HCT116 (cell line): ENCODE measurements at regions not wholly inside any gene's neighbourhood (a gene's known extent, or its start where the extent isn't known, plus 50 kb on each side); places are given as distances from the start of the nearest gene placed in this dataset.

Experiments
- ATAC-seq: fragments of 200-7000 bp; cut with Tn5 transposase; 2 replicates; pipeline ENCODE4 v1.9.1; 2020; ENCODE audit warnings: mild to moderate bottlenecking, moderate library complexity
- BruUV-seq: library from RNA; stranded (reverse); fragments of 400-500 nt; replicated peaks from 2 replicates; lab custom pipeline; 2021; lab: Mats Ljungman, UMichigan
- CTCF ChIA-PET: fragments of 300-600 bp; sonication (Branson Sonifier 250); formaldehyde crosslinking; loops from one replicate; lab custom pipeline; 2021; ENCODE audit warnings: antibody characterized with exemption; lab: Charles Lee
- POLR2A ChIA-PET: fragments of 300-600, 350-600 bp; sonication (Branson Sonifier 250); formaldehyde crosslinking; loops from one replicate; lab custom pipeline; 2021; ENCODE audit warnings: antibody characterized with exemption; lab: Charles Lee
- RAD21 ChIA-PET, 2 experiments: fragments of 300-600 bp; sonication (Branson Sonifier 250); formaldehyde crosslinking; loops; one replicate each; lab custom pipeline; 2023; ENCODE audit warnings: low total read pairs in 2 of 2; ENCODE audit not compliant: uncharacterized antibody in 2 of 2, unreplicated experiment in 2 of 2, low non-redundant PET in 1 of 2; lab: Charles Lee
- DNase-seq: peaks from one replicate; pipeline ENCODE4 v3.0.0-alpha.2; 2010; ENCODE audit warnings: low read depth, low spot score
- H2AFZ ChIP-seq: fragments of 200-600 bp; shearing (Covaris generic), sonication (generic); 2 replicates; pipeline ENCODE4 v1.6.1; 2017; ENCODE audit warnings: low read depth, mixed run types, mixed read lengths, antibody characterized with exemption, low read length; ENCODE audit not compliant: poor library complexity, severe bottlenecking
- H3K27ac ChIP-seq: 2 replicates; pipeline ENCODE4 v1.5.1; 2012; ENCODE audit warnings: low read depth, low read length
- H3K27me3 ChIP-seq: fragments of 200-600 bp; sonication (generic); 2 replicates; pipeline ENCODE4 v1.6.1; 2016; ENCODE audit warnings: mixed run types, low read length, mixed read lengths; ENCODE audit not compliant: insufficient read depth
- H3K36me3 ChIP-seq, 2 experiments: fragments of 200-500 bp in 1 of 2; fragments of 200-600 bp in 1 of 2; sonication (Bioruptor generic) in 1 of 2; sonication (generic) in 1 of 2; 2 replicates each; pipeline versions ENCODE4 v1.5.1 to v1.6.1; 2014 to 2016; ENCODE audit warnings: low read length in 2 of 2, inconsistent platforms in 1 of 2, mixed read lengths in 1 of 2, mixed run types in 1 of 2; ENCODE audit not compliant: insufficient read depth in 2 of 2, control insufficient read depth in 1 of 2
- H3K4me1 ChIP-seq, 2 experiments: fragments of 200-600 bp in 1 of 2; sonication (generic) in 1 of 2; 2 replicates each; pipeline versions ENCODE4 v1.5.1 to v1.6.1; 2012 to 2017; ENCODE audit warnings: low read length in 2 of 2, inconsistent platforms in 1 of 2, mild to moderate bottlenecking in 1 of 2, mixed read lengths in 1 of 2, mixed run types in 1 of 2, moderate library complexity in 1 of 2; ENCODE audit not compliant: insufficient read depth in 2 of 2, control insufficient read depth in 1 of 2
- H3K4me2 ChIP-seq: fragments of 200-600 bp; sonication (generic); 2 replicates; pipeline ENCODE4 v1.6.1; 2017; ENCODE audit warnings: mixed run types, low read length, mixed read lengths
- H3K4me3 ChIP-seq, 2 experiments: fragments of 200-600 bp in 1 of 2; sonication (generic) in 1 of 2; replicated peaks in 1 of 2; 2 replicates each; pipeline ENCODE4 v1.5.1; 2011 to 2016; ENCODE audit warnings: low read length in 2 of 2, control low read depth in 1 of 2, low read depth in 1 of 2, mild to moderate bottlenecking in 1 of 2, mixed read lengths in 1 of 2, mixed run types in 1 of 2
- H3K79me2 ChIP-seq: fragments of 200-600 bp; sonication (generic); 2 replicates; pipeline ENCODE4 v1.6.1; 2017; ENCODE audit warnings: mild to moderate bottlenecking, mixed run types, low read length, moderate library complexity, mixed read lengths; ENCODE audit not compliant: insufficient read depth
- H3K9ac ChIP-seq: fragments of 200-600 bp; sonication (generic); 2 replicates; pipeline ENCODE4 v1.6.1; 2016; ENCODE audit warnings: low read length, mixed read lengths
- H3K9me2 ChIP-seq: fragments of 200-600 bp; sonication (generic), shearing (Covaris generic); 2 replicates; pipeline ENCODE4 v1.6.1; 2017; ENCODE audit warnings: mixed run types, mild to moderate bottlenecking, moderate library complexity; ENCODE audit not compliant: insufficient read depth
- H3K9me3 ChIP-seq, 2 experiments: fragments of 200-500 bp in 1 of 2; fragments of 200-600 bp in 1 of 2; sonication (Bioruptor generic) in 1 of 2; sonication (generic) in 1 of 2; 2 replicates each; pipeline ENCODE4 v1.6.1; 2014 to 2017; ENCODE audit warnings: low read length in 2 of 2, mixed read lengths in 2 of 2, inconsistent platforms in 1 of 2, low read depth in 1 of 2, mild to moderate bottlenecking in 1 of 2, mixed run types in 1 of 2, moderate library complexity in 1 of 2; ENCODE audit not compliant: control insufficient read depth in 1 of 2, insufficient read depth in 1 of 2
- H4K20me1 ChIP-seq: fragments of 200-600 bp; sonication (generic), shearing (Covaris generic); 2 replicates; pipeline ENCODE4 v1.6.1; 2017; ENCODE audit warnings: mixed run types, mild to moderate bottlenecking, moderate library complexity; ENCODE audit not compliant: insufficient read depth
- CBX3 ChIP-seq: IDR thresholded peaks from 2 replicates; pipeline ENCODE4 v1.6.1; 2012; ENCODE audit warnings: low read depth
- CEBPB ChIP-seq: IDR thresholded peaks from 2 replicates; pipeline ENCODE4 v1.6.1; 2012; ENCODE audit warnings: low read depth
- ELF1 ChIP-seq: IDR thresholded peaks from 2 replicates; pipeline ENCODE4 v1.6.1; 2012; ENCODE audit warnings: low read depth, borderline replicate concordance
- EZH2 ChIP-seq: fragments of 200-600 bp; sonication (generic); IDR thresholded peaks from 2 replicates; pipeline ENCODE4 v1.6.1; 2017; ENCODE audit warnings: antibody characterized with exemption, mixed run types
- EZH2phosphoT487 ChIP-seq: fragments of 200-600 bp; IDR thresholded peaks from 2 replicates; pipeline ENCODE4 v1.6.1; 2018; ENCODE audit warnings: antibody characterized with exemption, borderline replicate concordance
- FOSL1 ChIP-seq: IDR thresholded peaks from 2 replicates; pipeline ENCODE4 v1.6.1; 2012; ENCODE audit warnings: low read depth
- JUND ChIP-seq: IDR thresholded peaks from 2 replicates; pipeline ENCODE4 v1.6.1; 2012
- POLR2A ChIP-seq: IDR thresholded peaks from 2 replicates; pipeline ENCODE4 v1.7.0; 2011; ENCODE audit warnings: borderline replicate concordance; ENCODE audit not compliant: insufficient read depth, insufficient read length; ENCODE audit errors: extremely low read depth
- POLR2AphosphoS5 ChIP-seq: IDR thresholded peaks from 2 replicates; pipeline ENCODE4 v1.6.1; 2011; ENCODE audit warnings: mild to moderate bottlenecking, low read depth, low read length, moderate library complexity
- TCF7L2 ChIP-seq: IDR thresholded peaks from 2 replicates; pipeline ENCODE4 v1.7.0; 2011; ENCODE audit warnings: borderline replicate concordance, inconsistent platforms; ENCODE audit not compliant: insufficient read depth, insufficient read length; ENCODE audit errors: extremely low read depth
- ZNF274 ChIP-seq: fragments of 200-500 bp; sonication (Bioruptor generic); IDR thresholded peaks from 2 replicates; pipeline ENCODE4 v1.6.1; 2014; ENCODE audit warnings: mild to moderate bottlenecking, low read depth, low read length, inconsistent platforms
- intact Hi-C: fragments of 100-400 bp; cut with micrococcal nuclease; formaldehyde crosslinking; loops from 2 replicates; pipeline ENCODE4 v1.10.0; 2022
- TF ChIP-seq, protein P1 (sequence below): IDR thresholded peaks from 2 replicates; pipeline ENCODE4 v1.6.1; 2012; ENCODE audit warnings: low read depth
- TF ChIP-seq, protein P2 (sequence below): IDR thresholded peaks from 2 replicates; pipeline ENCODE4 v1.6.1; 2012
- TF ChIP-seq, protein P3 (sequence below), 3 experiments: fragments of 200-600 bp in 1 of 3; sonication (generic) in 1 of 3; IDR thresholded peaks in 2 of 3; conservative IDR thresholded peaks in 1 of 3; 2 replicates each; pipeline ENCODE4 v1.5.1; 2012 to 2017; ENCODE audit warnings: low read depth in 2 of 3, low read length in 2 of 3, antibody characterized with exemption in 1 of 3, borderline replicate concordance in 1 of 3, control low read depth in 1 of 3, mild to moderate bottlenecking in 1 of 3, mixed read lengths in 1 of 3, mixed run types in 1 of 3, moderate library complexity in 1 of 3; ENCODE audit not compliant: insufficient read depth in 1 of 3
- TF ChIP-seq, protein P4 (sequence below): IDR thresholded peaks from 2 replicates; pipeline ENCODE4 v1.6.1; 2011; ENCODE audit warnings: mild to moderate bottlenecking, low read length, moderate library complexity; ENCODE audit not compliant: insufficient replicate concordance; ENCODE audit errors: extremely low read depth

DNA sequence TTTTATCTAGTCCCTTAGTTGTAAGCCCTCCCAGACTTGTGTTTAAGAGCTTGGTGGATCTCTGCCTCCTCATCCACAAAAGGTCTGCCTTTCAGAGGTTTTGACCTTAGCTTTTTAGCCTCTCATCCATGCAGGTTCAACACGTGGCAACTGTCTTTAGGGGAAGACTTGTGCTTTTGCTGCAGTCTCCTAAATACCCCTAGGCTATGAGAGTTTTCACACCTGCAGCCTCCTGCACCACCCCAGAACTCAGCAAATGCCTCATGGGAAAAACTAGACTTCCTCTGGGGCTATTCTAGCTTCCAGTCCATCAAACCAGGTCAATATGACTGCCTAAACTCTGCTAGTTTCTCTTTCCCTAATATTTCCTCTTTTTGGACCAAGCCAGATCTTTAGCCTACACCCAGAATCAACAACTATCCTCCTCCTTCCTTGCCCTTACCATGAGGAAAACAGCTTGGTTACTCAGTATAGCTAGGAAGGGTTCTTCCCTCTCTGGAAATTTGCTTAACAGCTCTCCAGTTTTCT is 132.3 kb upstream of the RIOK3 start (continued):
- TF ChIP-seq, protein P1, sequence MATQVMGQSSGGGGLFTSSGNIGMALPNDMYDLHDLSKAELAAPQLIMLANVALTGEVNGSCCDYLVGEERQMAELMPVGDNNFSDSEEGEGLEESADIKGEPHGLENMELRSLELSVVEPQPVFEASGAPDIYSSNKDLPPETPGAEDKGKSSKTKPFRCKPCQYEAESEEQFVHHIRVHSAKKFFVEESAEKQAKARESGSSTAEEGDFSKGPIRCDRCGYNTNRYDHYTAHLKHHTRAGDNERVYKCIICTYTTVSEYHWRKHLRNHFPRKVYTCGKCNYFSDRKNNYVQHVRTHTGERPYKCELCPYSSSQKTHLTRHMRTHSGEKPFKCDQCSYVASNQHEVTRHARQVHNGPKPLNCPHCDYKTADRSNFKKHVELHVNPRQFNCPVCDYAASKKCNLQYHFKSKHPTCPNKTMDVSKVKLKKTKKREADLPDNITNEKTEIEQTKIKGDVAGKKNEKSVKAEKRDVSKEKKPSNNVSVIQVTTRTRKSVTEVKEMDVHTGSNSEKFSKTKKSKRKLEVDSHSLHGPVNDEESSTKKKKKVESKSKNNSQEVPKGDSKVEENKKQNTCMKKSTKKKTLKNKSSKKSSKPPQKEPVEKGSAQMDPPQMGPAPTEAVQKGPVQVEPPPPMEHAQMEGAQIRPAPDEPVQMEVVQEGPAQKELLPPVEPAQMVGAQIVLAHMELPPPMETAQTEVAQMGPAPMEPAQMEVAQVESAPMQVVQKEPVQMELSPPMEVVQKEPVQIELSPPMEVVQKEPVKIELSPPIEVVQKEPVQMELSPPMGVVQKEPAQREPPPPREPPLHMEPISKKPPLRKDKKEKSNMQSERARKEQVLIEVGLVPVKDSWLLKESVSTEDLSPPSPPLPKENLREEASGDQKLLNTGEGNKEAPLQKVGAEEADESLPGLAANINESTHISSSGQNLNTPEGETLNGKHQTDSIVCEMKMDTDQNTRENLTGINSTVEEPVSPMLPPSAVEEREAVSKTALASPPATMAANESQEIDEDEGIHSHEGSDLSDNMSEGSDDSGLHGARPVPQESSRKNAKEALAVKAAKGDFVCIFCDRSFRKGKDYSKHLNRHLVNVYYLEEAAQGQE = no peak
- TF ChIP-seq POLR2AphosphoS5 = no peak
- no peak for TF ChIP-seq EZH2
- no peak for TF ChIP-seq ZNF274
- TF ChIP-seq, protein P2, sequence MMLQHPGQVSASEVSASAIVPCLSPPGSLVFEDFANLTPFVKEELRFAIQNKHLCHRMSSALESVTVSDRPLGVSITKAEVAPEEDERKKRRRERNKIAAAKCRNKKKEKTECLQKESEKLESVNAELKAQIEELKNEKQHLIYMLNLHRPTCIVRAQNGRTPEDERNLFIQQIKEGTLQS = no peak
- TF ChIP-seq TCF7L2 = no peak

DNA sequence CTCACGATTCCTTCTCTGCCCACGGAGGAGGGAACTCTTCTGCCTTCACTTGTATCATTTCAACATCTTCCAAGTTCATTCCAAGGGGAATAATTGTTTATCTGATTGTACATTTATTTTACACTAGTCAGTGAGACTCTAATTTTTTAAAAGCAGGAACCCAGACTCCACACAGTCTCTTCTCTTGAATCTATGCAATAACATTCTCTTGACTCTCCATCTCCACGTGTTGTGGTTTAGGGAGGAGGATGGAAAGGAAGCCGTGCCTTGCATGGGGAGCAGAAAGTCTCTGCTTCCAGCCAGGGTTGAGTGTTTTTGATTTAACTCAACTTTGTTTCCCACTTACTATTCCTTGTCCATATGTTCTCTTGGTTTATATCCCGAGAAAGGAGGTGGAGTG is 131.1 kb upstream of the RIOK3 start:
- BruUV-seq = no TSS peak
- Histone ChIP-seq H3K9ac (no peak overlapping the region), H3K9me3 (no peaks in the 10 kb centered on the region), H3K27me3 (no peaks in the 10 kb centered on the region), H3K79me2 (no peaks in the 10 kb centered on the region), H3K9me2 (no peaks in the 10 kb centered on the region), H3K4me3 (no peak overlapping the region), H3K4me1 (peaks cover 0 to 4% of the 10 kb centered on the region in 2 experiments; a peak in 1 of 4 replicates), H3K4me2 (no peak overlapping the region), H4K20me1 (no peaks in the 10 kb centered on the region), H3K27ac (no peak overlapping the region), H3K36me3 (no peaks in the 10 kb centered on the region), H2AFZ (no peak overlapping the region)
- RAD21 ChIA-PET = no interaction called here
- intact Hi-C loops = no loop called here
- POLR2A ChIA-PET = no interaction called here
- ATAC-seq (no peak), DNase-seq (no peak)
- CTCF ChIA-PET = no interaction called here
- TF ChIP-seq, protein P2 = no peak
- TF ChIP-seq JUND = no peak
- TF ChIP-seq, protein P3, sequence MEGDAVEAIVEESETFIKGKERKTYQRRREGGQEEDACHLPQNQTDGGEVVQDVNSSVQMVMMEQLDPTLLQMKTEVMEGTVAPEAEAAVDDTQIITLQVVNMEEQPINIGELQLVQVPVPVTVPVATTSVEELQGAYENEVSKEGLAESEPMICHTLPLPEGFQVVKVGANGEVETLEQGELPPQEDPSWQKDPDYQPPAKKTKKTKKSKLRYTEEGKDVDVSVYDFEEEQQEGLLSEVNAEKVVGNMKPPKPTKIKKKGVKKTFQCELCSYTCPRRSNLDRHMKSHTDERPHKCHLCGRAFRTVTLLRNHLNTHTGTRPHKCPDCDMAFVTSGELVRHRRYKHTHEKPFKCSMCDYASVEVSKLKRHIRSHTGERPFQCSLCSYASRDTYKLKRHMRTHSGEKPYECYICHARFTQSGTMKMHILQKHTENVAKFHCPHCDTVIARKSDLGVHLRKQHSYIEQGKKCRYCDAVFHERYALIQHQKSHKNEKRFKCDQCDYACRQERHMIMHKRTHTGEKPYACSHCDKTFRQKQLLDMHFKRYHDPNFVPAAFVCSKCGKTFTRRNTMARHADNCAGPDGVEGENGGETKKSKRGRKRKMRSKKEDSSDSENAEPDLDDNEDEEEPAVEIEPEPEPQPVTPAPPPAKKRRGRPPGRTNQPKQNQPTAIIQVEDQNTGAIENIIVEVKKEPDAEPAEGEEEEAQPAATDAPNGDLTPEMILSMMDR (IDR thresholded peaks at IDR 0.05 in 2 of 3, conservative IDR thresholded peaks at IDR 0.05 in 1 of 3; ENCODE audit: borderline replicate concordance in 1 of 3, insufficient read depth in 1 of 3, low read depth in 2 of 3, low read length in 2 of 3) = no peak
- TF ChIP-seq, protein P4, sequence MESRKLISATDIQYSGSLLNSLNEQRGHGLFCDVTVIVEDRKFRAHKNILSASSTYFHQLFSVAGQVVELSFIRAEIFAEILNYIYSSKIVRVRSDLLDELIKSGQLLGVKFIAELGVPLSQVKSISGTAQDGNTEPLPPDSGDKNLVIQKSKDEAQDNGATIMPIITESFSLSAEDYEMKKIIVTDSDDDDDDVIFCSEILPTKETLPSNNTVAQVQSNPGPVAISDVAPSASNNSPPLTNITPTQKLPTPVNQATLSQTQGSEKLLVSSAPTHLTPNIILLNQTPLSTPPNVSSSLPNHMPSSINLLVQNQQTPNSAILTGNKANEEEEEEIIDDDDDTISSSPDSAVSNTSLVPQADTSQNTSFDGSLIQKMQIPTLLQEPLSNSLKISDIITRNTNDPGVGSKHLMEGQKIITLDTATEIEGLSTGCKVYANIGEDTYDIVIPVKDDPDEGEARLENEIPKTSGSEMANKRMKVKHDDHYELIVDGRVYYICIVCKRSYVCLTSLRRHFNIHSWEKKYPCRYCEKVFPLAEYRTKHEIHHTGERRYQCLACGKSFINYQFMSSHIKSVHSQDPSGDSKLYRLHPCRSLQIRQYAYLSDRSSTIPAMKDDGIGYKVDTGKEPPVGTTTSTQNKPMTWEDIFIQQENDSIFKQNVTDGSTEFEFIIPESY = no peak
- no peak for TF ChIP-seq POLR2AphosphoS5
- no peak for TF ChIP-seq ELF1
- TF ChIP-seq EZH2phosphoT487 = no peak
- TF ChIP-seq ZNF274 = no peak
- no peak for TF ChIP-seq CBX3
- TF ChIP-seq POLR2A = no peak
- no peak for TF ChIP-seq FOSL1
- TF ChIP-seq CEBPB = no peak
